Caki2 (cell line): ENCODE measurements at regions not wholly inside any gene's neighbourhood (a gene's known extent, or its start where the extent isn't known, plus 50 kb on each side); places are given as distances from the start of the nearest gene placed in this dataset.
A peak's percentile ranks its signal among the peaks of the same experiment; 100 is the strongest.

Experiments
- DNase-seq: peaks from one replicate; pipeline ENCODE4 v3.0.0-alpha.2; 2015; ENCODE audit warnings: low read depth
- in situ Hi-C: cut with HindIII; loops from 2 replicates; pipeline ENCODE4 v1.10.0; 2016; ENCODE audit warnings: low sequenced_read_pairs, low pct_unique_long_range_greater_than_20kb, mixed read lengths

- in situ Hi-C loops: no loop called here
- no peak for DNase-seq
Measured at GRCh38 chr15:72892986-72893385, 109.4 kb upstream of the ADPGK start.

GRCh38 chr15:72890043-72890442, 106.5 kb upstream of the ADPGK start:
- in situ Hi-C loops: no loop called here
- DNase-seq: no peak

GRCh38 chr15:72889545-72889944, 106.0 kb upstream of the ADPGK start:
- in situ Hi-C loops: no loop called here
- no peak for DNase-seq

- no peak for DNase-seq
- in situ Hi-C loops: no loop called here
Measured at GRCh38 chr15:72888811-72889210, 105.3 kb upstream of the ADPGK start.

GRCh38 chr15:72888211-72888610, 104.7 kb upstream of the ADPGK start:
- no peak for DNase-seq
- in situ Hi-C loops: no loop called here

GRCh38 chr15:72887376-72887775, 103.8 kb upstream of the ADPGK start:
- DNase-seq: no peak
- in situ Hi-C loops: no loop called here

- in situ Hi-C loops: no loop called here
- DNase-seq: no peak
Measured at GRCh38 chr15:72884311-72884710, 100.8 kb upstream of the ADPGK start.

GRCh38 chr15:72873379-72874233, 90.0 kb upstream of the ADPGK start:
- no peak for DNase-seq
- in situ Hi-C loops: no loop called here

- in situ Hi-C loops: no loop called here
- no peak for DNase-seq
Measured at GRCh38 chr15:72872066-72872845, 88.7 kb upstream of the ADPGK start.

GRCh38 chr15:72866866-72867616, 83.5 kb upstream of the ADPGK start:
- in situ Hi-C loops: no loop called here
- no peak for DNase-seq

- peak; percentile 1 for DNase-seq
- in situ Hi-C loops: no loop called here
Measured at GRCh38 chr15:72866182-72866581, 82.6 kb upstream of the ADPGK start.

GRCh38 chr15:72865486-72865885, 81.9 kb upstream of the ADPGK start:
- in situ Hi-C loops: no loop called here

GRCh38 chr15:72864681-72865080, 81.1 kb upstream of the ADPGK start:
- in situ Hi-C loops: no loop called here
- DNase-seq: no peak

More at GRCh38 chr15:72865486-72865885, 81.9 kb upstream of the ADPGK start:
- no peak for DNase-seq

GRCh38 chr15:72861354-72861910, 77.9 kb upstream of the ADPGK start:
- in situ Hi-C loops: no loop called here
- DNase-seq: no peak

- DNase-seq: no peak
- in situ Hi-C loops: no loop called here
Measured at GRCh38 chr15:72859757-72860145, 76.2 kb upstream of the ADPGK start.

GRCh38 chr15:72859017-72859756, 75.6 kb upstream of the ADPGK start:
- in situ Hi-C loops: no loop called here
- no peak for DNase-seq

- DNase-seq: no peak
- in situ Hi-C loops: no loop called here
Measured at GRCh38 chr15:72858205-72858604, 74.6 kb upstream of the ADPGK start.
